Upper lobe of right lung (tissue), 1 donor: ENCODE measurements at regions not wholly inside any gene's neighbourhood (a gene's known extent, or its start where the extent isn't known, plus 50 kb on each side); places are given as distances from the start of the nearest gene placed in this dataset.

Experiments used
- ATAC-seq: fragments of 200-7000 bp; cut with Tn5 transposase; one replicate; pipeline ENCODE4 v1.9.1; 2020; ENCODE audit warnings: mild to moderate bottlenecking, moderate library complexity
- DNase-seq: peaks from one replicate; pipeline ENCODE4 v3.0.0-alpha.2; 2020
- H3K27ac ChIP-seq: fragments of 200-600 bp; one replicate; pipeline ENCODE4 v1.8.0; 2022
- H3K27me3 ChIP-seq: fragments of 200-600 bp; one replicate; pipeline ENCODE4 v1.8.0; 2022; ENCODE audit warnings: mild to moderate bottlenecking
- H3K36me3 ChIP-seq: fragments of 200-600 bp; one replicate; pipeline ENCODE4 v1.8.0; 2022
- H3K4me1 ChIP-seq: fragments of 200-600 bp; one replicate; pipeline ENCODE4 v1.8.0; 2022
- H3K4me3 ChIP-seq: fragments of 200-600 bp; one replicate; pipeline ENCODE4 v1.8.0; 2022; ENCODE audit warnings: mild to moderate bottlenecking
- H3K9me3 ChIP-seq: fragments of 200-600 bp; one replicate; pipeline ENCODE4 v1.8.0; 2022
- CTCF ChIP-seq: fragments of 200-600 bp; IDR thresholded peaks from one replicate; pipeline ENCODE4 v1.8.0; 2022; ENCODE audit warnings: antibody characterized with exemption
- intact Hi-C: fragments of 100-400 bp; cut with DNase I; formaldehyde crosslinking; loops from one replicate; pipeline ENCODE4 v1.11.0; 2022
- donor health status: DM: no; HTN: yes; CAD: no; lungs with severe emphysema.

- intact Hi-C loops: no loop called here
- H3K4me3 ChIP-seq: no peak overlapping the region
- no peaks in the 10 kb centered on the region for H3K27me3 ChIP-seq
- no peaks in the 10 kb centered on the region for H3K9me3 ChIP-seq
- H3K4me1 ChIP-seq: peaks cover 12% of the 10 kb centered on the region
- no peak for TF ChIP-seq CTCF
- DNase-seq (no peak), ATAC-seq (no peak)
- H3K36me3 ChIP-seq: no peaks in the 10 kb centered on the region
- no peak overlapping the region for H3K27ac ChIP-seq
Measured at GRCh38 chr9:129379886-129380285, 201.8 kb upstream of the IER5L start.

GRCh38 chr9:129379181-129379836 is 201.2 kb upstream of the IER5L start:
- intact Hi-C loops: no loop called here
- no peaks in the 10 kb centered on the region for H3K9me3 ChIP-seq
- TF ChIP-seq CTCF: no peak
- no peaks in the 10 kb centered on the region for H3K27me3 ChIP-seq
- peaks cover 12% of the 10 kb centered on the region for H3K4me1 ChIP-seq
- DNase-seq (peak; percentile 32), ATAC-seq (no peak)
- H3K36me3 ChIP-seq: no peaks in the 10 kb centered on the region
- no peak overlapping the region for H3K4me3 ChIP-seq
- no peak overlapping the region for H3K27ac ChIP-seq

GRCh38 chr9:129377931-129378661 is 200.0 kb upstream of the IER5L start:
- Histone ChIP-seq H3K27me3 (no peaks in the 10 kb centered on the region), H3K9me3 (no peaks in the 10 kb centered on the region), H3K27ac (no peak overlapping the region), H3K36me3 (no peaks in the 10 kb centered on the region), H3K4me3 (no peak overlapping the region), H3K4me1 (peaks cover 10% of the 10 kb centered on the region)
- DNase-seq: peak; percentile 51
- no peak for TF ChIP-seq CTCF
- intact Hi-C loops: no loop called here
- no peak for ATAC-seq

- no peaks in the 10 kb centered on the region for H3K27me3 ChIP-seq
- H3K36me3 ChIP-seq: no peaks in the 10 kb centered on the region
- peaks cover under 1% of the 10 kb centered on the region for H3K4me1 ChIP-seq
- ATAC-seq (no peak), DNase-seq (no peak)
- H3K4me3 ChIP-seq: no peak overlapping the region
- TF ChIP-seq CTCF: no peak
- intact Hi-C loops: no loop called here
- H3K27ac ChIP-seq: no peak overlapping the region
- no peaks in the 10 kb centered on the region for H3K9me3 ChIP-seq
Measured at GRCh38 chr9:129377181-129377580, 199.1 kb upstream of the IER5L start.

GRCh38 chr9:129375845-129376244 is 197.8 kb upstream of the IER5L start:
- DNase-seq: no peak
- no peak for ATAC-seq
- Histone ChIP-seq H3K27ac (no peak overlapping the region), H3K4me3 (no peak overlapping the region), H3K36me3 (no peaks in the 10 kb centered on the region), H3K27me3 (no peaks in the 10 kb centered on the region), H3K4me1 (no peaks in the 10 kb centered on the region), H3K9me3 (no peaks in the 10 kb centered on the region)
- intact Hi-C loops: no loop called here
- TF ChIP-seq CTCF: no peak
